H1 (cell line): ENCODE measurements at regions not wholly inside any gene's neighbourhood (a gene's known extent, or its start where the extent isn't known, plus 50 kb on each side); places are given as distances from the start of the nearest gene placed in this dataset.

Experiments used
- CTCF ChIA-PET: fragments of 300-600 bp; sonication (Branson Sonifier 250); formaldehyde crosslinking; loops from one replicate; lab custom pipeline; 2021; ENCODE audit not compliant: partially characterized antibody; lab: Charles Lee
- POLR2A ChIA-PET: fragments of 300-600 bp; sonication (Branson Sonifier 250); formaldehyde crosslinking; loops from one replicate; lab custom pipeline; 2021; ENCODE audit warnings: inconsistent platforms; ENCODE audit not compliant: partially characterized antibody; lab: Charles Lee
- DNase-seq, 2 experiments: peaks; one replicate each; pipeline versions ENCODE4 v3.0.0 to v3.0.0-alpha.2; 2010 to 2022; ENCODE audit warnings: low spot score in 2 of 2, low read depth in 1 of 2, mixed read lengths in 1 of 2
- FAIRE-seq: peaks from 2 replicates; lab custom pipeline; 2011; peaks lifted over from hg19 to GRCh38; lab: Jason Lieb, UNC
- H2AFZ ChIP-seq: 2 replicates; pipeline ENCODE4 v1.8.1; 2012; ENCODE audit warnings: low read length, inconsistent platforms
- H2AK5ac ChIP-seq: 2 replicates; pipeline ENCODE4 v1.6.1; 2013; ENCODE audit warnings: low read depth, low read length
- H2BK120ac ChIP-seq: replicated peaks from 2 replicates; pipeline ENCODE3; 2013; ENCODE audit warnings: low read depth, low read length, inconsistent platforms
- H2BK12ac ChIP-seq: 2 replicates; pipeline ENCODE4 v1.6.1; 2013; ENCODE audit warnings: low read depth, low read length
- H2BK15ac ChIP-seq: 2 replicates; pipeline ENCODE4 v1.6.1; 2013; ENCODE audit warnings: low read length
- H2BK20ac ChIP-seq: 2 replicates; pipeline ENCODE4 v1.6.1; 2013; ENCODE audit warnings: low read length
- H2BK5ac ChIP-seq: 2 replicates; pipeline ENCODE4 v1.6.1; 2013; ENCODE audit warnings: low read depth, low read length
- H3K14ac ChIP-seq: 2 replicates; pipeline ENCODE4 v1.6.1; 2013; ENCODE audit warnings: inconsistent platforms; ENCODE audit not compliant: insufficient read length
- H3K18ac ChIP-seq: 2 replicates; pipeline ENCODE4 v1.6.1; 2013; ENCODE audit warnings: low read length; ENCODE audit errors: extremely low read depth
- H3K23ac ChIP-seq: 2 replicates; pipeline ENCODE4 v1.6.1; 2013; ENCODE audit warnings: inconsistent platforms; ENCODE audit not compliant: insufficient read length
- H3K23me2 ChIP-seq: 2 replicates; pipeline ENCODE4 v1.6.1; 2013; ENCODE audit warnings: low read depth, low read length
- H3K27ac ChIP-seq: 2 replicates; pipeline ENCODE4 v1.6.1; 2011; ENCODE audit warnings: low read depth, low read length, inconsistent platforms
- H3K27me3 ChIP-seq, 4 experiments: replicated peaks in 1 of 4; 1 replicate in 1 of 4; 2 replicates in 3 of 4; pipeline versions ENCODE4 v1.6.1 to v1.8.1; 2011 to 2013; ENCODE audit warnings: low read length in 3 of 4, mild to moderate bottlenecking in 3 of 4, inconsistent platforms in 2 of 4, mixed read lengths in 2 of 4, moderate library complexity in 1 of 4; ENCODE audit not compliant: control insufficient read depth in 3 of 4, insufficient read depth in 3 of 4; ENCODE audit errors: extremely low read depth in 1 of 4
- H3K36me3 ChIP-seq, 4 experiments: 2 replicates each; pipeline versions ENCODE4 v1.6.1 to v1.8.1; 2011 to 2013; ENCODE audit warnings: mild to moderate bottlenecking in 4 of 4, low read length in 3 of 4, moderate library complexity in 2 of 4, control low read depth in 1 of 4, inconsistent platforms in 1 of 4; ENCODE audit not compliant: insufficient read depth in 4 of 4, control insufficient read depth in 2 of 4
- H3K4ac ChIP-seq: replicated peaks from 2 replicates; pipeline ENCODE3; 2013; ENCODE audit warnings: low read length, low read depth, mixed read lengths, inconsistent platforms; ENCODE audit not compliant: insufficient read length
- H3K4me1 ChIP-seq, 4 experiments: replicated peaks in 1 of 4; 1 replicate in 1 of 4; 2 replicates in 3 of 4; pipeline versions ENCODE4 v1.6.1 to v1.8.1; 2011 to 2013; ENCODE audit warnings: low read length in 3 of 4, inconsistent platforms in 2 of 4, mixed read lengths in 1 of 4; ENCODE audit not compliant: insufficient read depth in 4 of 4, control insufficient read depth in 3 of 4
- H3K4me2 ChIP-seq, 2 experiments: 2 replicates each; pipeline versions ENCODE4 v1.6.1 to v1.8.1; 2011 to 2013; ENCODE audit warnings: low read depth in 2 of 2, low read length in 2 of 2, control low read depth in 1 of 2, inconsistent platforms in 1 of 2, mild to moderate bottlenecking in 1 of 2; ENCODE audit not compliant: insufficient read depth in 1 of 2
- H3K4me3 ChIP-seq, 4 experiments: fragments of 200-600, 300-600 bp in 1 of 4; sonication (generic), shearing (Covaris generic), sonication (Bioruptor Twin) in 1 of 4; 2 replicates each; pipeline versions ENCODE4 v1.5.1 to v1.8.1; 2011 to 2016; ENCODE audit warnings: low read length in 4 of 4, low read depth in 3 of 4, control low read depth in 2 of 4, inconsistent platforms in 2 of 4, mild to moderate bottlenecking in 2 of 4, mixed read lengths in 1 of 4, moderate library complexity in 1 of 4; ENCODE audit not compliant: insufficient read depth in 2 of 4; ENCODE audit errors: extremely low read depth in 1 of 4
- H3K56ac ChIP-seq: replicated peaks from 2 replicates; pipeline ENCODE3; 2013; ENCODE audit warnings: low read depth, mild to moderate bottlenecking, mixed read lengths, low read length, inconsistent platforms; ENCODE audit not compliant: insufficient read length
- H3K79me1 ChIP-seq: 2 replicates; pipeline ENCODE4 v1.6.1; 2013; ENCODE audit warnings: low read depth, low read length, control low read depth
- H3K79me2 ChIP-seq, 2 experiments: 2 replicates each; pipeline versions ENCODE4 v1.6.1 to v1.8.1; 2012 to 2013; ENCODE audit warnings: low read length in 2 of 2, mild to moderate bottlenecking in 2 of 2, inconsistent platforms in 1 of 2; ENCODE audit not compliant: insufficient read depth in 2 of 2, control insufficient read depth in 1 of 2
- H3K9ac ChIP-seq, 4 experiments: replicated peaks in 1 of 4; 1 replicate in 1 of 4; 2 replicates in 3 of 4; pipeline versions ENCODE4 v1.6.1 to v1.8.1; 2011 to 2013; ENCODE audit warnings: low read depth in 3 of 4, low read length in 3 of 4, control low read depth in 2 of 4, mild to moderate bottlenecking in 2 of 4, moderate library complexity in 2 of 4, inconsistent platforms in 1 of 4; ENCODE audit errors: extremely low read depth in 1 of 4
- H3K9me3 ChIP-seq, 2 experiments: 2 replicates each; pipeline versions ENCODE4 v1.6.1 to v1.8.1; 2012 to 2013; ENCODE audit warnings: mild to moderate bottlenecking in 2 of 2, moderate library complexity in 2 of 2, control low read depth in 1 of 2, inconsistent platforms in 1 of 2, low read depth in 1 of 2, low read length in 1 of 2, mixed read lengths in 1 of 2; ENCODE audit not compliant: insufficient read depth in 2 of 2
- H4K20me1 ChIP-seq, 2 experiments: replicated peaks in 1 of 2; 2 replicates each; pipeline versions ENCODE3 to v1.8.1; 2011 to 2013; ENCODE audit warnings: inconsistent platforms in 2 of 2, low read length in 2 of 2, mild to moderate bottlenecking in 1 of 2; ENCODE audit not compliant: insufficient read depth in 2 of 2, control insufficient read depth in 1 of 2
- H4K5ac ChIP-seq: 2 replicates; pipeline ENCODE4 v1.6.1; 2013; ENCODE audit warnings: low read length, low read depth, mixed read lengths, inconsistent platforms; ENCODE audit not compliant: insufficient read length
- H4K8ac ChIP-seq: 2 replicates; pipeline ENCODE4 v1.8.0; 2013; ENCODE audit warnings: mild to moderate bottlenecking, moderate library complexity, low read length, inconsistent platforms; ENCODE audit not compliant: insufficient read depth; ENCODE audit errors: extremely low read depth
- H4K91ac ChIP-seq: replicated peaks from 2 replicates; pipeline ENCODE3; 2013; ENCODE audit warnings: low read length, mixed read lengths, inconsistent platforms; ENCODE audit not compliant: insufficient read length
- ATF3 ChIP-seq: IDR thresholded peaks from 2 replicates; pipeline ENCODE4 v1.6.1; 2011; ENCODE audit warnings: low read depth, mild to moderate bottlenecking, low read length; ENCODE audit not compliant: insufficient read depth
- BCL11A ChIP-seq, 2 experiments: IDR thresholded peaks; one replicate each; pipeline ENCODE4 v1.6.1; 2011; ENCODE audit warnings: low read depth in 2 of 2, low read length in 2 of 2, mild to moderate bottlenecking in 2 of 2
- GTF2F1 ChIP-seq: IDR thresholded peaks from 2 replicates; pipeline ENCODE4 v1.6.1; 2012; ENCODE audit warnings: low read depth, low read length, improper control_type of control experiment, borderline replicate concordance
- HDAC6 ChIP-seq: IDR thresholded peaks from one replicate; pipeline ENCODE4 v1.7.1; 2012; ENCODE audit warnings: low read depth, mild to moderate bottlenecking, inconsistent platforms, low read length, moderate library complexity
- KDM5A ChIP-seq: fragments of 200-600 bp; IDR thresholded peaks from 2 replicates; pipeline ENCODE4 v1.7.1; 2012; ENCODE audit warnings: mild to moderate bottlenecking, low read length, inconsistent platforms, mixed read lengths
- MAX ChIP-seq: IDR thresholded peaks from 2 replicates; pipeline ENCODE4 v1.6.1; 2012; ENCODE audit warnings: inconsistent platforms
- NRF1 ChIP-seq: IDR thresholded peaks from 2 replicates; pipeline ENCODE4 v1.6.1; 2011; ENCODE audit warnings: mild to moderate bottlenecking, low read depth, low read length, improper control_type of control experiment
- POU5F1 ChIP-seq: IDR thresholded peaks from 2 replicates; pipeline ENCODE4 v1.6.1; 2011; ENCODE audit warnings: low read depth, mild to moderate bottlenecking, low read length, moderate library complexity
- SIRT6 ChIP-seq: IDR thresholded peaks from one replicate; pipeline ENCODE4 v1.7.1; 2012; ENCODE audit warnings: low read length, inconsistent platforms
- SUZ12 ChIP-seq: fragments of 200-600 bp; sonication (generic); IDR thresholded peaks from 2 replicates; pipeline ENCODE4 v1.6.1; 2012; ENCODE audit warnings: mild to moderate bottlenecking, inconsistent platforms, low read length, moderate library complexity, mixed read lengths
- TEAD4 ChIP-seq: IDR thresholded peaks from 2 replicates; pipeline ENCODE4 v1.6.1; 2012; ENCODE audit warnings: low read depth, low read length, inconsistent platforms, mixed read lengths
- WGBS, 2 experiments: shearing (Covaris generic) in 1 of 2; methylation state at CpG; one replicate each; pipeline versions ENCODE4 v1.1.6 to v1.1.7; 2013 to 2015; ENCODE audit warnings: low lambda C conversion rate in 2 of 2, mixed read lengths in 2 of 2, inconsistent platforms in 1 of 2, low coverage in 1 of 2, missing lambda C conversion rate in 1 of 2; ENCODE audit not compliant: insufficient replicate concordance in 2 of 2, insufficient coverage in 1 of 2, insufficient read length in 1 of 2; ENCODE audit errors: extremely low coverage in 1 of 2, missing lambda C conversion rate in 1 of 2; 5-methylcytosine and 5-hydroxymethylcytosine counted together

GRCh38 chr10:8504499-8504898 is 450.0 kb downstream of the GATA3 start:
- Histone ChIP-seq H3K56ac (no peak overlapping the region), H3K27me3 (no peaks in the 10 kb centered on the region), H3K14ac (no peak overlapping the region), H4K5ac (no peak overlapping the region), H3K4me1 (peaks cover 2 to 14% (median 9%) of the 10 kb centered on the region in 4 experiments), H2BK20ac (no peak overlapping the region), H3K4me2 (no peak overlapping the region), H4K20me1 (no peaks in the 10 kb centered on the region), H3K23ac (no peak overlapping the region), H2BK12ac (no peak overlapping the region), H4K8ac (peak overlapping the region; percentile 36; the same call in 1 of the 2 replicates), H3K79me2 (no peaks in the 10 kb centered on the region), H3K18ac (no peak overlapping the region), H3K9me3 (no peaks in the 10 kb centered on the region), H4K91ac (no peak overlapping the region), H3K36me3 (no peaks in the 10 kb centered on the region), H3K23me2 (no peaks in the 10 kb centered on the region), H3K79me1 (no peaks in the 10 kb centered on the region), H2AK5ac (no peak overlapping the region), H2BK5ac (no peak overlapping the region), H2BK15ac (no peak overlapping the region; the same call in 1 of the 2 replicates), H3K9ac (no peak overlapping the region), H3K27ac (no peak overlapping the region), H2BK120ac (no peak overlapping the region), H3K4me3 (no peak overlapping the region), H3K4ac (no peak overlapping the region), H2AFZ (no peak overlapping the region)
- TF ChIP-seq MAX: no peak
- no peak for TF ChIP-seq HDAC6
- TF ChIP-seq SIRT6: no peak
- no peak for TF ChIP-seq POU5F1
- TF ChIP-seq SUZ12: no peak
- no peak for TF ChIP-seq NRF1
- TF ChIP-seq ATF3: no peak
- TF ChIP-seq KDM5A: no peak
- no peak for TF ChIP-seq BCL11A (IDR thresholded peaks at IDR 0.05; ENCODE audit: low read depth in 2 of 2, low read length in 2 of 2)
- no peak for TF ChIP-seq GTF2F1
- TF ChIP-seq TEAD4: no peak
- ChIA-PET POLR2A (no interaction called here), CTCF (interaction anchor here (0.9 to 1.7 kb wide), 3 partner anchors 16 to 423 kb away, joined by 3 to 5 read pairs (median 4); no protein-coding TSS in a partner anchor)
- no peak for DNase-seq
- no peak for FAIRE-seq
- WGBS, 2 experiments: 86% methylated on average over 10 of the region's 10 CpGs; no CpG with 5 or more reads in 1 of the 2 experiments
